Psoas muscle (tissue), 7 donors: ENCODE measurements at regions not wholly inside any gene's neighbourhood (a gene's known extent, or its start where the extent isn't known, plus 50 kb on each side); places are given as distances from the start of the nearest gene placed in this dataset.

Experiments used
- ATAC-seq, 4 donors: fragments of 200-7000 bp; cut with Tn5 transposase; one replicate each; pipeline ENCODE4 v1.9.1; 2020; ENCODE audit warnings: moderate library complexity in 3 of 4, mild to moderate bottlenecking in 2 of 4
- DNase-seq, 2 donors: peaks; one replicate each; pipeline ENCODE4 v3.0.0-alpha.2; 2020
- H3K27ac ChIP-seq: fragments of 200-600 bp; one replicate; pipeline ENCODE4 v1.8.0; 2022
- H3K27me3 ChIP-seq, 3 donors: fragments of 200-600 bp in 1 of 3; one replicate each; pipeline versions ENCODE4 v1.6.1 to v1.8.0; 2013 to 2022; ENCODE audit warnings: low read length in 2 of 3, mild to moderate bottlenecking in 2 of 3, moderate library complexity in 1 of 3; ENCODE audit not compliant: insufficient read depth in 3 of 3
- H3K36me3 ChIP-seq, 2 donors: fragments of 200-600 bp in 1 of 2; one replicate each; pipeline versions ENCODE4 v1.6.1 to v1.8.0; 2013 to 2022; ENCODE audit warnings: low read depth in 1 of 2, mild to moderate bottlenecking in 1 of 2, moderate library complexity in 1 of 2; ENCODE audit not compliant: insufficient read depth in 1 of 2
- H3K4me1 ChIP-seq: fragments of 200-600 bp; one replicate; pipeline ENCODE4 v1.8.0; 2022
- H3K4me3 ChIP-seq: fragments of 200-600 bp; one replicate; pipeline ENCODE4 v1.8.0; 2022; ENCODE audit warnings: mild to moderate bottlenecking
- H3K9me3 ChIP-seq: fragments of 200-600 bp; one replicate; pipeline ENCODE4 v1.8.0; 2022
- CTCF ChIP-seq: fragments of 200-600 bp; IDR thresholded peaks from one replicate; pipeline ENCODE4 v1.8.0; 2022; ENCODE audit warnings: antibody characterized with exemption
- WGBS, 3 donors: extraction: QIAGEN DNeasy Blood & Tissue Kit; methylation state at CpG; one replicate each; pipeline versions ENCODE4 v1.1.6 to v1.1.7; 2013; 5-methylcytosine and 5-hydroxymethylcytosine counted together
- intact Hi-C, 2 donors: fragments of 100-400 bp; cut with DNase I; formaldehyde crosslinking; loops; one replicate each; pipeline versions ENCODE4 v1.11.0 to v1.14.2; 2022
- donor health status: healthy with polysubstance abuse.
- donor health status: DM: no; HTN: no; CAD: no; lungs with moderate emphysema.
- donor health status: Bipolar disorder and iron deficiency.
- donor health status: healthy.
- donor health status: DM: yes; HTN: yes; CAD: no.
- donor health status: DM: no; HTN: no; CAD: no.
- donor health status: DM: yes; HTN: yes; CAD: no.

- Histone ChIP-seq H3K36me3 (no peaks in the 10 kb centered on the region), H3K4me3 (no peak overlapping the region), H3K27ac (no peak overlapping the region), H3K27me3 (no peaks in the 10 kb centered on the region), H3K9me3 (no peaks in the 10 kb centered on the region), H3K4me1 (no peaks in the 10 kb centered on the region)
- 83 to 88% (median 86%) methylated on average over 4 of the region's 4 CpGs for WGBS, 3 donors
- intact Hi-C loops, result no loop called here
- ATAC-seq (no peak), DNase-seq (no peak)
- TF ChIP-seq CTCF, result no peak
Observed at GRCh38 chr6:12426121-12426520, 136.0 kb downstream of the EDN1 start.

- no peak for DNase-seq
- Histone ChIP-seq H3K36me3 (no peaks in the 10 kb centered on the region), H3K27me3 (no peaks in the 10 kb centered on the region), H3K27ac (no peak overlapping the region), H3K4me3 (no peak overlapping the region), H3K9me3 (peaks cover 2% of the 10 kb centered on the region), H3K4me1 (no peaks in the 10 kb centered on the region)
- intact Hi-C loops, result no loop called here
- WGBS, 3 donors, result 32 to 36% (median 33%) methylated on average over 3 of the region's 3 CpGs
- ATAC-seq, result no peak
- no peak for TF ChIP-seq CTCF
Observed at GRCh38 chr6:12431023-12431422, 140.9 kb downstream of the EDN1 start.

DNA sequence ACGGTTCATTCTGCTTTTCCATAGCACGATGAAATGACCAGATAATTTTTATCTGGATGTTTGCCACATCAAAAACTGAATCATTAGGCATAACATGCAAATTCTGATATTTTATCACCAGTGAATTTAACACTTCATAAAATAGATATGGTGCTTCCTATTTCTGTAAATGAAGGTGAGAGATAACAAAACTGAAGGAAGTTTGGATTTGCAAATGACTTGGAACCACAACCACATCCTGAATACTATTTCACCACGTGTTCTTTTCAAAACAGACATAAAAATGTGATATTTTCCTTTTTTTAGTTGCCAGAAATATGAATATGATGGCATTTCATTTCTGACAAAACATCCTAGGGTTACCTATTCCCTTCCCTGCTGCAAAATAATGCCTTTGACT is 146.1 kb downstream of the EDN1 start:
- intact Hi-C loops, result no loop called here
- H3K4me3 ChIP-seq, result no peak overlapping the region
- ATAC-seq, result no peak
- WGBS, 3 donors, result 20 to 29% (median 22%) methylated on average over 3 of the region's 3 CpGs
- no peaks in the 10 kb centered on the region for H3K4me1 ChIP-seq
- no peak overlapping the region for H3K27ac ChIP-seq
- H3K36me3 ChIP-seq, result no peaks in the 10 kb centered on the region
- DNase-seq, result no peak
- no peak for TF ChIP-seq CTCF
- H3K9me3 ChIP-seq, result peaks cover 6% of the 10 kb centered on the region
- H3K27me3 ChIP-seq, result no peaks in the 10 kb centered on the region

DNA sequence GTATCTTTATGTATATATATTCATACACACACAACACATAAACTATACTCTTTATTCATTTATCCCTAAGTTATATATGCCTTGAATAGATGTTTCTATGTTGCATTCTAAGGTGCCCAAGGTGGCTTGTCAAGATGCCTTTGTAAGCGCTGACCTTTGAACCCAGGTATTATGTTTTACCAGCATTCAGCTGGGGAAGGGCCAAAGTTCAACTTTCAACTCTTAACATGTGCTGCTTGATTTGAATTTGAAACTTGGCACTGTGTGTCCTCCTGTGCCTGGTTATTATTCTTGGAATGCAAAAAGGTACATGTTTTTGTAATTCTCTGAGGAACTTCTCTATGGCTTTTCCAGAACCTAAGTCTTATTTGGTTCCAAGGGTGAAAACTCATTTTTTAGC is 146.5 kb downstream of the EDN1 start:
- TF ChIP-seq CTCF, result no peak
- no peaks in the 10 kb centered on the region for H3K4me1 ChIP-seq
- WGBS, 3 donors, result 0 to 100% (median 91%) methylated on average over 1 of the region's 1 CpG
- H3K9me3 ChIP-seq, result peaks cover 6% of the 10 kb centered on the region
- H3K27ac ChIP-seq, result no peak overlapping the region
- no peak overlapping the region for H3K4me3 ChIP-seq
- ATAC-seq (no peak), DNase-seq (no peak)
- no peaks in the 10 kb centered on the region for H3K36me3 ChIP-seq
- intact Hi-C loops, result no loop called here
- H3K27me3 ChIP-seq, result no peaks in the 10 kb centered on the region

DNA sequence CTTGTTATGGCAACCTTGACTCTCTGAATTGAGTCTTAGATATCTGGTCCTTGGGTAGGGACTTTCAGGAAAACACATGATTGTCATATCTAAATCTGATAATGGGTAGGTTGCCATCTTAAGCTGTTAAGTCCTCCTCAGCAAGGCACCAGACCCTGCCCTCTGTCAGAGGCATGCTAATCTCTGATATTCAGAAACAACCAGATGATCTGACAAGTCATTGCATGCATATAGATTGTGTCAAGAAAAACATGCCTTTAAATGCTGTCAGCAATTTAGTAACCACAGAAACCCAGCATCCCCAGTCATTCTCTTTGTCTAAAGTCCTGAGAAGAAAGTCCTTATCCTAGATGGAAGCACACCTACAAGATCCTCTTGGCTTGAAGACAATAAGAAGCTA is 149.1 kb downstream of the EDN1 start:
- peaks cover 5% of the 10 kb centered on the region for H3K9me3 ChIP-seq
- no peak for TF ChIP-seq CTCF
- ATAC-seq (no peak), DNase-seq (no peak)
- H3K27ac ChIP-seq, result no peak overlapping the region
- H3K36me3 ChIP-seq, result no peaks in the 10 kb centered on the region
- intact Hi-C loops, result no loop called here
- no peaks in the 10 kb centered on the region for H3K27me3 ChIP-seq
- no peaks in the 10 kb centered on the region for H3K4me1 ChIP-seq
- H3K4me3 ChIP-seq, result no peak overlapping the region
